OCI-LY7 (cell line): ENCODE measurements at regions not wholly inside any gene's neighbourhood (a gene's known extent, or its start where the extent isn't known, plus 50 kb on each side); places are given as distances from the start of the nearest gene placed in this dataset.

ENCODE experiments used
- BruUV-seq: library from RNA; stranded (reverse); fragments of 400-500 nt; replicated peaks from 2 replicates; lab custom pipeline; 2021; lab: Mats Ljungman, UMichigan
- CTCF ChIA-PET: fragments of 300-600 bp; sonication (Branson Sonifier 250); formaldehyde crosslinking; loops from one replicate; lab custom pipeline; 2022; ENCODE audit warnings: antibody characterized with exemption; ENCODE audit not compliant: unreplicated experiment; lab: Charles Lee
- POLR2A ChIA-PET: fragments of 300-600 bp; sonication (Branson Sonifier 250); formaldehyde crosslinking; loops from one replicate; lab custom pipeline; 2022; ENCODE audit warnings: antibody characterized with exemption; lab: Charles Lee
- DNase-seq: peaks from one replicate; pipeline ENCODE4 v3.0.0-alpha.2; 2015; ENCODE audit warnings: low spot score
- H2AFZ ChIP-seq: fragments of 200-600 bp; sonication (generic), shearing (Covaris generic); 2 replicates; pipeline ENCODE4 v1.6.1; 2014; ENCODE audit warnings: mild to moderate bottlenecking, antibody characterized with exemption, low read length, moderate library complexity
- H3K27ac ChIP-seq: fragments of 200-600 bp; sonication (generic); 2 replicates; pipeline ENCODE4 v1.5.1; 2014; ENCODE audit warnings: mixed run types, low read depth, mild to moderate bottlenecking, moderate library complexity, low read length, inconsistent platforms; ENCODE audit not compliant: poor library complexity, severe bottlenecking
- H3K36me3 ChIP-seq: fragments of 200-600 bp; sonication (generic); 2 replicates; pipeline ENCODE4 v1.6.1; 2014; ENCODE audit warnings: mild to moderate bottlenecking, antibody characterized with exemption, low read length, moderate library complexity, mixed read lengths; ENCODE audit not compliant: insufficient read depth
- H3K4me1 ChIP-seq: fragments of 200-600 bp; sonication (generic); 2 replicates; pipeline ENCODE4 v1.5.1; 2014; ENCODE audit warnings: mild to moderate bottlenecking, low read length; ENCODE audit not compliant: insufficient read depth, poor library complexity, severe bottlenecking
- H3K4me2 ChIP-seq: fragments of 200-600 bp; sonication (generic); 2 replicates; pipeline ENCODE4 v1.6.1; 2014; ENCODE audit warnings: mild to moderate bottlenecking, low read length
- H3K4me3 ChIP-seq: fragments of 200-600 bp; sonication (generic); 2 replicates; pipeline ENCODE4 v1.5.1; 2014; ENCODE audit warnings: mild to moderate bottlenecking, low read depth, low read length; ENCODE audit not compliant: poor library complexity, severe bottlenecking
- H3K79me2 ChIP-seq: fragments of 200-600 bp; sonication (generic); 2 replicates; pipeline ENCODE4 v1.6.1; 2016; ENCODE audit warnings: low read depth, mild to moderate bottlenecking, low read length, moderate library complexity, mixed read lengths; ENCODE audit not compliant: insufficient read depth
- H3K9me2 ChIP-seq: fragments of 200-600 bp; sonication (generic); 2 replicates; pipeline ENCODE4 v1.6.1; 2016; ENCODE audit warnings: mild to moderate bottlenecking, low read length, mixed read lengths; ENCODE audit not compliant: insufficient read depth
- H3K9me3 ChIP-seq: fragments of 200-600 bp; sonication (generic); 2 replicates; pipeline ENCODE4 v1.6.1; 2014; ENCODE audit warnings: mild to moderate bottlenecking, mixed run types, low read length, mixed read lengths
- H4K20me1 ChIP-seq: fragments of 200-600 bp; sonication (generic); 2 replicates; pipeline ENCODE4 v1.6.1; 2014; ENCODE audit warnings: mild to moderate bottlenecking, antibody characterized with exemption, low read length, moderate library complexity, mixed read lengths; ENCODE audit not compliant: insufficient read depth
- CTCF ChIP-seq: fragments of 200-600 bp; sonication (generic); conservative IDR thresholded peaks from 2 replicates; pipeline ENCODE4 v1.5.1; 2014; ENCODE audit warnings: mild to moderate bottlenecking, antibody characterized with exemption, low read length, moderate library complexity, mixed read lengths
- EZH2phosphoT487 ChIP-seq: fragments of 200-600 bp; sonication (generic); IDR thresholded peaks from 2 replicates; pipeline ENCODE4 v1.6.1; 2018; ENCODE audit warnings: low read depth, borderline replicate concordance, mild to moderate bottlenecking, mixed run types, antibody characterized with exemption, low read length, moderate library complexity, mixed read lengths
- intact Hi-C: fragments of 100-400 bp; cut with micrococcal nuclease; formaldehyde crosslinking; loops from one replicate; pipeline ENCODE4 v1.10.0; 2022; ENCODE audit not compliant: unreplicated experiment

- POLR2A ChIA-PET: no interaction called here
- no TSS peak for BruUV-seq
Measured at GRCh38 chr7:34417781-34418180, 240.2 kb upstream of the NPSR1 start.

GRCh38 chr7:34421526-34421925, 236.5 kb upstream of the NPSR1 start:
- ChIA-PET POLR2A (interaction anchor here (0.8 kb wide), 1 partner anchor 296 kb away, joined by 3 read pairs; no protein-coding TSS in a partner anchor), CTCF (no interaction called here)
- H3K9me2 ChIP-seq: no peaks in the 10 kb centered on the region
- DNase-seq: no peak
- H3K27ac ChIP-seq: no peak overlapping the region
- no peaks in the 10 kb centered on the region for H3K9me3 ChIP-seq
- no peak overlapping the region for H3K4me3 ChIP-seq
- H4K20me1 ChIP-seq: no peaks in the 10 kb centered on the region
- no peaks in the 10 kb centered on the region for H3K79me2 ChIP-seq
- H3K36me3 ChIP-seq: no peaks in the 10 kb centered on the region
- no peak overlapping the region for H2AFZ ChIP-seq
- no peaks in the 10 kb centered on the region for H3K4me1 ChIP-seq
- H3K4me2 ChIP-seq: no peak overlapping the region
- TF ChIP-seq CTCF (no peak), EZH2phosphoT487 (no peak)
- intact Hi-C loops: no loop called here
- no TSS peak for BruUV-seq

More at GRCh38 chr7:34417781-34418180, 240.2 kb upstream of the NPSR1 start:
- Histone ChIP-seq H3K4me2 (no peak overlapping the region), H2AFZ (no peak overlapping the region), H3K9me2 (no peaks in the 10 kb centered on the region), H3K4me3 (no peak overlapping the region), H3K9me3 (no peaks in the 10 kb centered on the region), H3K36me3 (no peaks in the 10 kb centered on the region), H3K4me1 (no peaks in the 10 kb centered on the region), H3K79me2 (no peaks in the 10 kb centered on the region), H4K20me1 (no peaks in the 10 kb centered on the region), H3K27ac (no peak overlapping the region)
- intact Hi-C loops: no loop called here
- CTCF ChIA-PET: no interaction called here
- TF ChIP-seq CTCF (no peak), EZH2phosphoT487 (no peak)
- no peak for DNase-seq

- Histone ChIP-seq H3K36me3 (no peaks in the 10 kb centered on the region), H3K79me2 (no peaks in the 10 kb centered on the region), H3K9me2 (no peaks in the 10 kb centered on the region), H3K9me3 (no peaks in the 10 kb centered on the region), H4K20me1 (no peaks in the 10 kb centered on the region), H3K4me3 (no peak overlapping the region), H3K4me2 (no peak overlapping the region), H2AFZ (no peak overlapping the region), H3K4me1 (no peaks in the 10 kb centered on the region), H3K27ac (no peak overlapping the region)
- ChIA-PET CTCF (no interaction called here), POLR2A (no interaction called here)
- intact Hi-C loops: no loop called here
- DNase-seq: no peak
- no TSS peak for BruUV-seq
- TF ChIP-seq CTCF: no peak
Measured at GRCh38 chr7:34425194-34425593, 232.8 kb upstream of the NPSR1 start.
